ENCODE measurements at regions not wholly inside any gene's neighbourhood (a gene's known extent, or its start where the extent isn't known, plus 50 kb on each side); places are given as distances from the start of the nearest gene placed in this dataset.

DNA sequence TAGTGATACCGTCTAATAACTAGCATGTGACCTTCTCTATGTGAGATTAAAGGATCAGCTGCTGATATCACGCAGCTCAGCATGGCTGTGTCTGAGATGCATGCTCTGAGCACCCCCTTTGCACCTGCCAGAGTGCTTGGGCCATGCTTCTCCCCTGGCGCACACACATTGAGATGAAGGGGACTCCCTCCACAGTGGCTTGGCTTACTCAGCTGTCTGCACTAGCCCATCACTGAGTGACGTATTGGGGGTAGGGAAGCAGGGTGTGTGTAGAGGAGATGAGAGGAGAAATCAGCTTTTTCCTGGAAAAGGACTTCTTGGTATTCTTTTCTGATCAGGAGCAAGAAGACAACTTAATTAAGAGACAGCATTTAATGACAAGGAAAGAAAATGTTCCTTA lies 216.5 kb downstream of the BLID start:
- no peaks in the 10 kb centered on the region for H3K36me3 Mint-ChIP-seq (ENCODE audit: insufficient read depth)
- no peak overlapping the region for H3K27ac Mint-ChIP-seq
- DNase-seq (ENCODE audit: low spot score, unreplicated experiment) = no peak
- no peak for TF ChIP-seq CTCF (IDR thresholded peaks at IDR 0.05; ENCODE audit: unreplicated experiment)
- H3K27me3 Mint-ChIP-seq = no peaks in the 10 kb centered on the region
- H3K9me3 Mint-ChIP-seq (ENCODE audit: low read depth) = no peaks in the 10 kb centered on the region
- H3K4me1 Mint-ChIP-seq (ENCODE audit: low read depth) = no peaks in the 10 kb centered on the region
- no peak overlapping the region for H3K4me3 Mint-ChIP-seq (ENCODE audit: low read depth)

DNA sequence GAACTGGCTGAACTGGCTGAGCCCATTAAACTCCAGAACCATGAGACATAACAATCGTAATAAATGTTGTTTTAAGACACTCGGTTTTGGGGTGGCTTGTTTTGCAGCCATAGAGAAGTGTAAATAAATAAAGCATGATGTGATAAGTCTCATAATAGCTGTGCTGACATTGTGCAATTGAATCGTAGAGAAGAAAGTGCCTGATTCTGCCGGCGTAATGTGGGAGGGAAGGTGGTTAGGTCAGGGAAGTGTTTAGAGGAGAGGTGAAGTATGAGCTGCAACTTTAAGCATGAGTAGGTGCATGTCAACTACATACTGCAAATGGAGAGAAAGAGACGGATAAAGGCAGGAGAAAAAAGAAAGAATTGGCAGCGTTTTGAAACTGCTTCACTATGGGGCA lies 217.1 kb downstream of the BLID start:
- Mint-ChIP-seq H3K4me3 (ENCODE audit: low read depth) (no peak overlapping the region), H3K4me1 (ENCODE audit: low read depth) (no peaks in the 10 kb centered on the region), H3K36me3 (ENCODE audit: insufficient read depth) (no peaks in the 10 kb centered on the region), H3K9me3 (ENCODE audit: low read depth) (peaks cover under 1% of the 10 kb centered on the region), H3K27me3 (no peaks in the 10 kb centered on the region), H3K27ac (no peak overlapping the region)
- no peak for DNase-seq (ENCODE audit: low spot score, unreplicated experiment)
- no peak for TF ChIP-seq CTCF (IDR thresholded peaks at IDR 0.05; ENCODE audit: unreplicated experiment)

- Mint-ChIP-seq H3K4me3 (ENCODE audit: low read depth) (no peak overlapping the region), H3K36me3 (ENCODE audit: insufficient read depth) (no peaks in the 10 kb centered on the region), H3K27me3 (no peaks in the 10 kb centered on the region), H3K9me3 (ENCODE audit: low read depth) (peaks cover 3% of the 10 kb centered on the region), H3K4me1 (ENCODE audit: low read depth) (peaks cover 9% of the 10 kb centered on the region), H3K27ac (no peak overlapping the region)
- no peak for TF ChIP-seq CTCF (IDR thresholded peaks at IDR 0.05; ENCODE audit: unreplicated experiment)
- DNase-seq (ENCODE audit: low spot score, unreplicated experiment) = no peak
These were observed 220.1 kb downstream of the BLID start for GRCh38 chr11:121895919-121896318.

GRCh38 chr11:121894581-121894980 lies 221.4 kb downstream of the BLID start:
- Mint-ChIP-seq H3K9me3 (ENCODE audit: low read depth) (peaks cover 3% of the 10 kb centered on the region), H3K27ac (no peak overlapping the region), H3K36me3 (ENCODE audit: insufficient read depth) (no peaks in the 10 kb centered on the region), H3K4me1 (ENCODE audit: low read depth) (peaks cover 9% of the 10 kb centered on the region), H3K27me3 (no peaks in the 10 kb centered on the region), H3K4me3 (ENCODE audit: low read depth) (no peak overlapping the region)
- no peak for DNase-seq (ENCODE audit: low spot score, unreplicated experiment)
- TF ChIP-seq CTCF (IDR thresholded peaks at IDR 0.05; ENCODE audit: unreplicated experiment) = no peak

- Mint-ChIP-seq H3K4me3 (ENCODE audit: low read depth) (no peak overlapping the region), H3K27ac (no peak overlapping the region), H3K36me3 (ENCODE audit: insufficient read depth) (no peaks in the 10 kb centered on the region), H3K9me3 (ENCODE audit: low read depth) (peaks cover 3% of the 10 kb centered on the region), H3K4me1 (ENCODE audit: low read depth) (peaks cover 9% of the 10 kb centered on the region), H3K27me3 (no peaks in the 10 kb centered on the region)
- no peak for DNase-seq (ENCODE audit: low spot score, unreplicated experiment)
- TF ChIP-seq CTCF (IDR thresholded peaks at IDR 0.05; ENCODE audit: unreplicated experiment) = no peak
These were observed 223.2 kb downstream of the BLID start for GRCh38 chr11:121892863-121893262.

Data from progenitor cell of endocrine pancreas (in vitro differentiated cells).